Peyer's patch (tissue), 4 donors: ENCODE measurements at regions not wholly inside any gene's neighbourhood (a gene's known extent, or its start where the extent isn't known, plus 50 kb on each side); places are given as distances from the start of the nearest gene placed in this dataset.
A peak's percentile ranks its signal among the peaks of the same experiment; 100 is the strongest.
"Not testable (repeated sequence)": the region's sequence is repeated elsewhere in the genome, so short reads cannot be mapped to it uniquely, and the experiment has no call there.

ENCODE experiments used
- DNase-seq, 3 donors: peaks; one replicate each; pipeline ENCODE4 v3.0.0-alpha.2; 2017 to 2019
- H3K27ac ChIP-seq, 4 donors: fragments of 200-600 bp; sonication (generic); one replicate each; pipeline ENCODE4 v1.5.1; 2016 to 2019
- H3K27me3 ChIP-seq, 2 donors: fragments of 200-600 bp; sonication (generic); one replicate each; pipeline ENCODE4 v1.5.1; 2019
- H3K36me3 ChIP-seq, 3 donors: fragments of 200-600 bp; sonication (generic); one replicate each; pipeline ENCODE4 v1.5.1; 2016 to 2019
- H3K4me1 ChIP-seq, 4 donors: fragments of 200-600 bp; sonication (generic); one replicate each; pipeline ENCODE4 v1.5.1; 2016 to 2019
- H3K4me3 ChIP-seq, 4 donors: fragments of 200-600 bp; sonication (generic); 1 replicate in 3 of 4; 2 replicates in 1 of 4; pipeline ENCODE4 v1.5.1; 2016 to 2019; ENCODE audit warnings: mild to moderate bottlenecking in 1 of 4
- H3K9me3 ChIP-seq, 4 donors: fragments of 200-600 bp; sonication (generic); one replicate each; pipeline ENCODE4 v1.5.1; 2016 to 2019; ENCODE audit warnings: mild to moderate bottlenecking in 1 of 4
- CTCF ChIP-seq, 6 experiments: fragments of 450-650 bp in 4 of 6; fragments of 200-600 bp in 2 of 6; sonication (generic) in 1 of 6; IDR thresholded peaks; one replicate each; pipeline ENCODE4 v1.5.1; 2017 to 2019; ENCODE audit warnings: antibody characterized with exemption in 6 of 6, mild to moderate bottlenecking in 3 of 6, moderate library complexity in 1 of 6
- POLR2A ChIP-seq, 2 donors: fragments of 450-650 bp; IDR thresholded peaks; one replicate each; pipeline ENCODE4 v1.5.1; 2017; ENCODE audit warnings: antibody characterized with exemption in 2 of 2, mild to moderate bottlenecking in 2 of 2, moderate library complexity in 2 of 2

- Histone ChIP-seq H3K9me3 (no peaks in the 10 kb centered on the region), H3K27ac (no peak overlapping the region), H3K4me1 (no peaks in the 10 kb centered on the region), H3K36me3 (no peaks in the 10 kb centered on the region), H3K4me3 (no peak overlapping the region), H3K27me3 (no peaks in the 10 kb centered on the region)
- no peak for TF ChIP-seq CTCF (IDR thresholded peaks at IDR 0.05)
- TF ChIP-seq POLR2A (IDR thresholded peaks at IDR 0.05), result no peak
- no peak for DNase-seq
Measured at GRCh38 chr1:98575955-98576354, 85.6 kb upstream of the SNX7 start.

GRCh38 chr1:98565951-98566350 is 95.6 kb upstream of the SNX7 start:
- DNase-seq, result no peak
- Histone ChIP-seq H3K9me3 (no peaks in the 10 kb centered on the region), H3K27ac (no peak overlapping the region), H3K4me1 (no peaks in the 10 kb centered on the region), H3K4me3 (no peak overlapping the region), H3K27me3 (no peaks in the 10 kb centered on the region), H3K36me3 (no peaks in the 10 kb centered on the region)
- no peak for TF ChIP-seq CTCF (IDR thresholded peaks at IDR 0.05)
- TF ChIP-seq POLR2A (IDR thresholded peaks at IDR 0.05), result no peak

GRCh38 chr1:98559291-98559690 is 102.2 kb upstream of the SNX7 start:
- TF ChIP-seq POLR2A (IDR thresholded peaks at IDR 0.05), result no peak
- TF ChIP-seq CTCF (IDR thresholded peaks at IDR 0.05), result no peak
- Histone ChIP-seq H3K27me3 (no peaks in the 10 kb centered on the region), H3K9me3 (no peaks in the 10 kb centered on the region), H3K27ac (no peak overlapping the region), H3K4me3 (no peak overlapping the region), H3K4me1 (no peaks in the 10 kb centered on the region), H3K36me3 (no peaks in the 10 kb centered on the region)
- DNase-seq, result no peak

GRCh38 chr1:98557895-98558294 is 103.6 kb upstream of the SNX7 start:
- no peaks in the 10 kb centered on the region for H3K9me3 ChIP-seq
- TF ChIP-seq CTCF (IDR thresholded peaks at IDR 0.05) (no peak), POLR2A (IDR thresholded peaks at IDR 0.05) (no peak)
- no peaks in the 10 kb centered on the region for H3K36me3 ChIP-seq
- H3K4me3 ChIP-seq, result no peak overlapping the region
- H3K4me1 ChIP-seq, result no peaks in the 10 kb centered on the region
- H3K27me3 ChIP-seq, result no peaks in the 10 kb centered on the region
- no peak for DNase-seq
- no peak overlapping the region for H3K27ac ChIP-seq

GRCh38 chr1:98556521-98557158 is 104.9 kb upstream of the SNX7 start:
- TF ChIP-seq CTCF (IDR thresholded peaks at IDR 0.05) (peak in 4 of 6 experiments; percentile 25 to 32 (median 26)), POLR2A (IDR thresholded peaks at IDR 0.05) (no peak)
- Histone ChIP-seq H3K4me1 (no peaks in the 10 kb centered on the region), H3K27ac (no peak overlapping the region), H3K9me3 (no peaks in the 10 kb centered on the region), H3K27me3 (no peaks in the 10 kb centered on the region), H3K36me3 (no peaks in the 10 kb centered on the region), H3K4me3 (no peak overlapping the region)
- no peak for DNase-seq

- Histone ChIP-seq H3K27me3 (no peaks in the 10 kb centered on the region), H3K36me3 (no peaks in the 10 kb centered on the region), H3K4me1 (no peaks in the 10 kb centered on the region), H3K27ac (no peak overlapping the region), H3K9me3 (no peaks in the 10 kb centered on the region), H3K4me3 (no peak overlapping the region)
- DNase-seq, result no peak
- no peak for TF ChIP-seq POLR2A (IDR thresholded peaks at IDR 0.05)
- TF ChIP-seq CTCF (IDR thresholded peaks at IDR 0.05), result no peak
Measured at GRCh38 chr1:98555814-98556213, 105.7 kb upstream of the SNX7 start.

- H3K4me3 ChIP-seq, H3K9me3 ChIP-seq, DNase-seq, H3K27me3 ChIP-seq, H3K4me1 ChIP-seq, H3K27ac ChIP-seq, H3K36me3 ChIP-seq: not testable (repeated sequence)
Measured at GRCh38 chr1:98552576-98553074, 108.9 kb upstream of the SNX7 start.
